Right lobe of liver (tissue), 4 donors: ENCODE measurements at regions not wholly inside any gene's neighbourhood (a gene's known extent, or its start where the extent isn't known, plus 50 kb on each side); places are given as distances from the start of the nearest gene placed in this dataset.

ENCODE experiments used
- CTCF ChIP-seq, 4 donors: fragments of 200-600 bp in 3 of 4; fragments of 450-650 bp in 1 of 4; IDR thresholded peaks; one replicate each; pipeline versions ENCODE4 v1.5.1 to v1.8.0; 2016 to 2022; ENCODE audit warnings: antibody characterized with exemption in 4 of 4, mild to moderate bottlenecking in 2 of 4
- POLR2A ChIP-seq: fragments of 450-650 bp; IDR thresholded peaks from one replicate; pipeline ENCODE4 v1.6.1; 2017; ENCODE audit warnings: antibody characterized with exemption, mild to moderate bottlenecking
- donor health status: DM: no; HTN: no; CAD: no.
- donor health status: DM: no; HTN: no; CAD: no.
- donor health status: DM: no; HTN: yes; CAD: no.

- TF ChIP-seq CTCF (IDR thresholded peaks at IDR 0.05) (no peak), POLR2A (no peak)
Observed at GRCh38 chr3:152910966-152911365, 76.0 kb downstream of the P2RY1 start.
